ENCODE measurements at regions not wholly inside any gene's neighbourhood (a gene's known extent, or its start where the extent isn't known, plus 50 kb on each side); places are given as distances from the start of the nearest gene placed in this dataset.

GRCh38 chr11:112748713-112749543 is 212.3 kb upstream of the NCAM1 start:
- DNase-seq (ENCODE audit: low read depth, low spot score): peak; percentile 10

GRCh38 chr11:112751329-112751728 is 209.9 kb upstream of the NCAM1 start:
- no peak for DNase-seq (ENCODE audit: low read depth, low spot score)

GRCh38 chr11:112751772-112752171 is 209.4 kb upstream of the NCAM1 start:
- no peak for DNase-seq (ENCODE audit: low read depth, low spot score)

- no peak for DNase-seq (ENCODE audit: low read depth, low spot score)
Measured at GRCh38 chr11:112752563-112752962, 208.7 kb upstream of the NCAM1 start.

GRCh38 chr11:112753706-112754105 is 207.5 kb upstream of the NCAM1 start:
- no peak for DNase-seq (ENCODE audit: low read depth, low spot score)

- DNase-seq (ENCODE audit: low read depth, low spot score): no peak
Measured at GRCh38 chr11:112759418-112759817, 201.8 kb upstream of the NCAM1 start.

- no peak for DNase-seq (ENCODE audit: low read depth, low spot score)
Measured at GRCh38 chr11:112760396-112761059, 200.7 kb upstream of the NCAM1 start.

GRCh38 chr11:112761911-112762706 is 199.1 kb upstream of the NCAM1 start:
- no peak for DNase-seq (ENCODE audit: low read depth, low spot score)

- no peak for DNase-seq (ENCODE audit: low read depth, low spot score)
Measured at GRCh38 chr11:112762707-112763090, 198.5 kb upstream of the NCAM1 start.

GRCh38 chr11:112765337-112765736 is 195.9 kb upstream of the NCAM1 start:
- no peak for DNase-seq (ENCODE audit: low read depth, low spot score)

- no peak for DNase-seq (ENCODE audit: low read depth, low spot score)
Measured at GRCh38 chr11:112769170-112769569, 192.1 kb upstream of the NCAM1 start.

GRCh38 chr11:112769584-112769983 is 191.6 kb upstream of the NCAM1 start:
- no peak for DNase-seq (ENCODE audit: low read depth, low spot score)

GRCh38 chr11:112770033-112770432 is 191.2 kb upstream of the NCAM1 start:
- no peak for DNase-seq (ENCODE audit: low read depth, low spot score)

GRCh38 chr11:112770487-112770886 is 190.7 kb upstream of the NCAM1 start:
- DNase-seq (ENCODE audit: low read depth, low spot score): no peak

- DNase-seq (ENCODE audit: low read depth, low spot score): no peak
Measured at GRCh38 chr11:112771851-112772250, 189.4 kb upstream of the NCAM1 start.

GRCh38 chr11:112773264-112773663 is 188.0 kb upstream of the NCAM1 start:
- no peak for DNase-seq (ENCODE audit: low read depth, low spot score)

GRCh38 chr11:112776834-112777233 is 184.4 kb upstream of the NCAM1 start:
- DNase-seq (ENCODE audit: low read depth, low spot score): no peak

GRCh38 chr11:112777283-112777751 is 183.9 kb upstream of the NCAM1 start:
- peak; percentile 70 for DNase-seq (ENCODE audit: low read depth, low spot score)

- DNase-seq (ENCODE audit: low read depth, low spot score): no peak
Measured at GRCh38 chr11:112778091-112778876, 182.9 kb upstream of the NCAM1 start.

GRCh38 chr11:112778877-112779266 is 182.3 kb upstream of the NCAM1 start:
- DNase-seq (ENCODE audit: low read depth, low spot score): no peak

GRCh38 chr11:112780351-112781087 is 180.7 kb upstream of the NCAM1 start:
- DNase-seq (ENCODE audit: low read depth, low spot score): peak; percentile 59

All from ELF-1 (cell line).